ENCODE measurements at regions not wholly inside any gene's neighbourhood (a gene's known extent, or its start where the extent isn't known, plus 50 kb on each side); places are given as distances from the start of the nearest gene placed in this dataset.

- ChIA-PET CTCF (no interaction called here), SMC1A (ENCODE audit: uncharacterized antibody, unreplicated experiment) (no interaction called here), POLR2A (no interaction called here), RAD21 (ENCODE audit: unreplicated experiment) (no interaction called here)
- ATAC-seq (no peak), FAIRE-seq (no peak), DNase-seq (ENCODE audit: low read depth, low spot score) (no peak)
- BruUV-seq (replicated peaks) = no TSS peak
- intact Hi-C loops (cut with micrococcal nuclease; ENCODE audit: unreplicated experiment) (no loop called here), in situ Hi-C loops (cut with MboI) (no loop called here)
- Histone ChIP-seq H3K9me3 (replicated peaks; ENCODE audit: control insufficient read depth, insufficient read depth, low read length) (no peaks in the 10 kb centered on the region), H3K9ac (ENCODE audit: control insufficient read depth, insufficient read depth, low read length) (no peak overlapping the region), H3K4me1 (ENCODE audit: control insufficient read depth, insufficient read depth, low read length) (no peaks in the 10 kb centered on the region), H3K27ac (ENCODE audit: control insufficient read depth, insufficient read depth) (no peak overlapping the region), H3K4me3 (no peak overlapping the region), H4K20me1 (ENCODE audit: control insufficient read depth, insufficient read depth) (no peaks in the 10 kb centered on the region), H3K36me3 (ENCODE audit: control insufficient read depth in 2 of 2, insufficient read depth in 2 of 2, low read length in 1 of 2) (no peaks in the 10 kb centered on the region), H2AFZ (ENCODE audit: control insufficient read depth, low read depth, low read length) (no peak overlapping the region), H3K4me2 (ENCODE audit: control insufficient read depth, insufficient read depth) (no peak overlapping the region), H3K27me3 (replicated peaks in 1 of 2; ENCODE audit: control insufficient read depth in 2 of 2, insufficient read depth in 2 of 2, low read length in 1 of 2) (no peaks in the 10 kb centered on the region), H3K79me2 (ENCODE audit: control insufficient read depth, insufficient read depth, low read length) (no peaks in the 10 kb centered on the region)
- TF ChIP-seq PML (IDR thresholded peaks at IDR 0.05; ENCODE audit: low read length) = no peak
- 22% methylated on average over 4 of the region's 4 CpGs for WGBS (ENCODE audit: insufficient coverage, insufficient replicate concordance, low lambda C conversion rate, missing lambda C conversion rate)
These were observed 331.9 kb downstream of the CDH19 start for GRCh38 chr18:66271962-66272361.

- TF ChIP-seq RELA (IDR thresholded peaks at IDR 0.05; ENCODE audit: borderline replicate concordance, partially characterized antibody) (no peak), POLR2AphosphoS5 (IDR thresholded peaks at IDR 0.05; ENCODE audit: low read length) (no peak), ELK1 (IDR thresholded peaks at IDR 0.05; ENCODE audit: low read depth, low read length) (no peak), ZNF24 (IDR thresholded peaks at IDR 0.05) (no peak), TCF12 (IDR thresholded peaks at IDR 0.05; ENCODE audit: low read depth, low read length) (no peak)
- TF ChIP-seq, protein P1, sequence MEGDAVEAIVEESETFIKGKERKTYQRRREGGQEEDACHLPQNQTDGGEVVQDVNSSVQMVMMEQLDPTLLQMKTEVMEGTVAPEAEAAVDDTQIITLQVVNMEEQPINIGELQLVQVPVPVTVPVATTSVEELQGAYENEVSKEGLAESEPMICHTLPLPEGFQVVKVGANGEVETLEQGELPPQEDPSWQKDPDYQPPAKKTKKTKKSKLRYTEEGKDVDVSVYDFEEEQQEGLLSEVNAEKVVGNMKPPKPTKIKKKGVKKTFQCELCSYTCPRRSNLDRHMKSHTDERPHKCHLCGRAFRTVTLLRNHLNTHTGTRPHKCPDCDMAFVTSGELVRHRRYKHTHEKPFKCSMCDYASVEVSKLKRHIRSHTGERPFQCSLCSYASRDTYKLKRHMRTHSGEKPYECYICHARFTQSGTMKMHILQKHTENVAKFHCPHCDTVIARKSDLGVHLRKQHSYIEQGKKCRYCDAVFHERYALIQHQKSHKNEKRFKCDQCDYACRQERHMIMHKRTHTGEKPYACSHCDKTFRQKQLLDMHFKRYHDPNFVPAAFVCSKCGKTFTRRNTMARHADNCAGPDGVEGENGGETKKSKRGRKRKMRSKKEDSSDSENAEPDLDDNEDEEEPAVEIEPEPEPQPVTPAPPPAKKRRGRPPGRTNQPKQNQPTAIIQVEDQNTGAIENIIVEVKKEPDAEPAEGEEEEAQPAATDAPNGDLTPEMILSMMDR (IDR thresholded peaks at IDR 0.05 in 2 of 3, conservative IDR thresholded peaks at IDR 0.05 in 1 of 3; ENCODE audit: control insufficient read depth in 2 of 3, extremely low read depth in 1 of 3, insufficient read depth in 1 of 3, low read depth in 3 of 3, low read length in 3 of 3) = no peak
- POLR2A ChIA-PET = no interaction called here
- Histone ChIP-seq H2AFZ (ENCODE audit: control insufficient read depth, low read depth, low read length) (no peak overlapping the region), H3K27ac (ENCODE audit: control insufficient read depth, insufficient read depth) (no peak overlapping the region), H3K27me3 (replicated peaks in 1 of 2; ENCODE audit: control insufficient read depth in 2 of 2, insufficient read depth in 2 of 2, low read length in 1 of 2) (no peaks in the 10 kb centered on the region), H3K9me3 (replicated peaks; ENCODE audit: control insufficient read depth, insufficient read depth, low read length) (no peaks in the 10 kb centered on the region), H3K79me2 (ENCODE audit: control insufficient read depth, insufficient read depth, low read length) (no peaks in the 10 kb centered on the region), H3K9ac (ENCODE audit: control insufficient read depth, insufficient read depth, low read length) (no peak overlapping the region), H3K36me3 (ENCODE audit: control insufficient read depth in 2 of 2, insufficient read depth in 2 of 2, low read length in 1 of 2) (no peaks in the 10 kb centered on the region), H3K4me2 (ENCODE audit: control insufficient read depth, insufficient read depth) (no peak overlapping the region), H3K4me1 (ENCODE audit: control insufficient read depth, insufficient read depth, low read length) (no peaks in the 10 kb centered on the region), H3K4me3 (no peak overlapping the region), H4K20me1 (ENCODE audit: control insufficient read depth, insufficient read depth) (no peaks in the 10 kb centered on the region)
- in situ Hi-C loops (cut with MboI) = no loop called here
- no peak for ATAC-seq
- RAD21 ChIA-PET (ENCODE audit: unreplicated experiment) = no interaction called here
- no peak for FAIRE-seq
- WGBS (ENCODE audit: insufficient coverage, insufficient replicate concordance, low lambda C conversion rate, missing lambda C conversion rate) = 21% methylated on average over 2 of the region's 2 CpGs
- DNase-seq (ENCODE audit: low read depth, low spot score) = no peak
- intact Hi-C loops (cut with micrococcal nuclease; ENCODE audit: unreplicated experiment) = no loop called here
- SMC1A ChIA-PET (ENCODE audit: uncharacterized antibody, unreplicated experiment) = interaction anchor here (1.5 kb wide), 1 partner anchor 8 kb away, joined by 3 read pairs; no protein-coding TSS in a partner anchor
- CTCF ChIA-PET = no interaction called here
- BruUV-seq (replicated peaks) = no TSS peak
These were observed 339.8 kb downstream of the CDH19 start for GRCh38 chr18:66264130-66264529.
